Suprapubic skin (tissue), 4 donors: ENCODE measurements at regions not wholly inside any gene's neighbourhood (a gene's known extent, or its start where the extent isn't known, plus 50 kb on each side); places are given as distances from the start of the nearest gene placed in this dataset.

Source experiments
- POLR2A ChIP-seq, 2 donors: fragments of 450-650 bp; IDR thresholded peaks; one replicate each; pipeline ENCODE4 v1.6.1; 2017; ENCODE audit warnings: antibody characterized with exemption in 2 of 2, mild to moderate bottlenecking in 2 of 2, moderate library complexity in 2 of 2
- POLR2AphosphoS5 ChIP-seq, 3 donors: sonication (generic); formaldehyde crosslinking; IDR thresholded peaks; one replicate each; pipeline ENCODE4 v1.6.1; 2017; ENCODE audit warnings: antibody characterized with exemption in 3 of 3
- TF ChIP-seq, protein P1 (sequence below), 2 donors: fragments of 200-600 bp in 1 of 2; fragments of 450-650 bp in 1 of 2; sonication (generic) in 1 of 2; IDR thresholded peaks; one replicate each; pipeline ENCODE4 v1.5.1; 2016 to 2019; ENCODE audit warnings: antibody characterized with exemption in 2 of 2, mild to moderate bottlenecking in 1 of 2, moderate library complexity in 1 of 2

DNA sequence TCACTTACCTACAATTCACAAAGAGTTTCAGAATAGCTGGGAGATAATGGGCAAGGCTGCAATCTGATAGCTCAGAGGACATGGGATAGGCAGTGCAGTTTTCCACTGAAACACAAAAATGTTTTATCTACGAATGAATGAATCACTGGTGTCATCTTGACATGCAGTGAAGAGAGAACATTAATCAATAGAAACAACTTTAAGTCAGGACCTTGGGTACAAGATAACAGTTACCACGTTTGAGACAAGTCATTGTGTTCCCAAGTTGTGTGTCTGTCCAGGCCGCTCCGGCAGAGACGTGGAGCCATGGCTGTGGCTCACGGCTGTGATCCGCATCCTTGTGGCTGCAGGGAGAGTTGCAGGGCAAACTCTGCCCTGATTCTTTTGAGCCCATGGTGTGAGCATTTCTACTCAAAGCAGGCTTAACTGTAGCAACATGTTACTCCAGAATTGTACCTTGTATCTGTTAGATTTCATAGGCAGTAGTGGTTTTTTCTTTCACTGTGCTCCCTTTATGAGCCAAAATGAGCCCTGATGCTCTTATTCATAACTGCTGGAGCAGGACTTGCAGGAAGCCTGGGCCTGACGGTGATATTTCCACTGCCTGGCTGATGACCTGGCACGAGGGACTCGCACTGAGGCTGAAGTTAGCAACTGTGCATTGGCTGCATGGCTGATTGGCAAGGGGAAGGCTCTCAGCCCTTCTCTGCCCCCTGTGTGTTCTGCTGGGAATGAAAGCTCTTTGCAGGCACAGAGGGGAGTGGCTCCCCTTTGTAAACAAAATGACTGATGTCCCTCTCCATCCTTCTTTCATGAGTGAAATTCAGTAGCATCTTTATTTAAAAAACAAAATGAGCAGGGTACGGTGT, 465.2 kb downstream of the AJAP1 start:
- TF ChIP-seq, protein P1, sequence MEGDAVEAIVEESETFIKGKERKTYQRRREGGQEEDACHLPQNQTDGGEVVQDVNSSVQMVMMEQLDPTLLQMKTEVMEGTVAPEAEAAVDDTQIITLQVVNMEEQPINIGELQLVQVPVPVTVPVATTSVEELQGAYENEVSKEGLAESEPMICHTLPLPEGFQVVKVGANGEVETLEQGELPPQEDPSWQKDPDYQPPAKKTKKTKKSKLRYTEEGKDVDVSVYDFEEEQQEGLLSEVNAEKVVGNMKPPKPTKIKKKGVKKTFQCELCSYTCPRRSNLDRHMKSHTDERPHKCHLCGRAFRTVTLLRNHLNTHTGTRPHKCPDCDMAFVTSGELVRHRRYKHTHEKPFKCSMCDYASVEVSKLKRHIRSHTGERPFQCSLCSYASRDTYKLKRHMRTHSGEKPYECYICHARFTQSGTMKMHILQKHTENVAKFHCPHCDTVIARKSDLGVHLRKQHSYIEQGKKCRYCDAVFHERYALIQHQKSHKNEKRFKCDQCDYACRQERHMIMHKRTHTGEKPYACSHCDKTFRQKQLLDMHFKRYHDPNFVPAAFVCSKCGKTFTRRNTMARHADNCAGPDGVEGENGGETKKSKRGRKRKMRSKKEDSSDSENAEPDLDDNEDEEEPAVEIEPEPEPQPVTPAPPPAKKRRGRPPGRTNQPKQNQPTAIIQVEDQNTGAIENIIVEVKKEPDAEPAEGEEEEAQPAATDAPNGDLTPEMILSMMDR (IDR thresholded peaks at IDR 0.05), result no peak
- TF ChIP-seq POLR2A (IDR thresholded peaks at IDR 0.05), result no peak
- no peak for TF ChIP-seq POLR2AphosphoS5 (IDR thresholded peaks at IDR 0.05)
